HG03108 (cell line): ENCODE measurements at regions not wholly inside any gene's neighbourhood (a gene's known extent, or its start where the extent isn't known, plus 50 kb on each side); places are given as distances from the start of the nearest gene placed in this dataset.
"Not testable (repeated sequence)": the region's sequence is repeated elsewhere in the genome, so short reads cannot be mapped to it uniquely, and the experiment has no call there.

ENCODE experiments used
- ATAC-seq: cut with Tn5 transposase; IDR thresholded peaks from one replicate; pipeline ENCODE4 v1.9.1; 2021; ENCODE audit warnings: moderate library complexity; ENCODE audit not compliant: unreplicated experiment

GRCh38 chr4:23422878-23423277 is 467.0 kb downstream of the PPARGC1A start:
- no peak for ATAC-seq

- no peak for ATAC-seq
Observed at GRCh38 chr4:23413631-23414030, 476.2 kb downstream of the PPARGC1A start.

GRCh38 chr4:23412701-23413100 is 477.1 kb downstream of the PPARGC1A start:
- ATAC-seq, result no peak

GRCh38 chr4:23408913-23409312 is 480.9 kb downstream of the PPARGC1A start:
- ATAC-seq, result not testable (repeated sequence)

- ATAC-seq, result no peak
Observed at GRCh38 chr4:23401572-23401971, 488.3 kb downstream of the PPARGC1A start.

- ATAC-seq, result no peak
Observed at GRCh38 chr4:23392860-23393458, 496.9 kb downstream of the PPARGC1A start.

GRCh38 chr4:23390246-23390645 is 499.6 kb downstream of the PPARGC1A start:
- ATAC-seq, result no peak

- no peak for ATAC-seq
Observed at GRCh38 chr4:23388699-23389395, 501.0 kb downstream of the PPARGC1A start.

- ATAC-seq, result no peak
Observed at GRCh38 chr4:23388255-23388654, 501.6 kb downstream of the PPARGC1A start.

- ATAC-seq, result no peak
Observed at GRCh38 chr4:23384741-23385140, 505.1 kb downstream of the PPARGC1A start.

- no peak for ATAC-seq
Observed at GRCh38 chr4:23382879-23383278, 507.0 kb downstream of the PPARGC1A start.

GRCh38 chr4:23374259-23374658 is 515.6 kb downstream of the PPARGC1A start:
- ATAC-seq, result no peak

- no peak for ATAC-seq
Observed at GRCh38 chr4:23373261-23373660, 516.6 kb downstream of the PPARGC1A start.

GRCh38 chr4:23371533-23371932 is 518.3 kb downstream of the PPARGC1A start:
- ATAC-seq, result no peak

- ATAC-seq, result no peak
Observed at GRCh38 chr4:23369331-23369730, 520.5 kb downstream of the PPARGC1A start.

- ATAC-seq, result no peak
Observed at GRCh38 chr4:23368081-23368697, 521.7 kb downstream of the PPARGC1A start.

GRCh38 chr4:23366557-23366906 is 523.3 kb downstream of the PPARGC1A start:
- no peak for ATAC-seq

GRCh38 chr4:23365871-23366556 is 523.8 kb downstream of the PPARGC1A start:
- ATAC-seq, result no peak

- no peak for ATAC-seq
Observed at GRCh38 chr4:23365086-23365485, 524.8 kb downstream of the PPARGC1A start.

GRCh38 chr4:23364167-23364566 is 525.7 kb downstream of the PPARGC1A start:
- no peak for ATAC-seq

GRCh38 chr4:23361453-23361852 is 528.4 kb downstream of the PPARGC1A start:
- ATAC-seq, result no peak

- no peak for ATAC-seq
Observed at GRCh38 chr4:23360718-23361117, 529.1 kb downstream of the PPARGC1A start.
